Left lung (tissue), 4 donors: ENCODE measurements at regions not wholly inside any gene's neighbourhood (a gene's known extent, or its start where the extent isn't known, plus 50 kb on each side); places are given as distances from the start of the nearest gene placed in this dataset.

Experiments
- ATAC-seq: fragments of 200-7000 bp; cut with Tn5 transposase; one replicate; pipeline ENCODE4 v1.9.1; 2020; ENCODE audit warnings: moderate library complexity
- DNase-seq, 4 donors: peaks; one replicate each; pipeline ENCODE4 v3.0.0-alpha.2; 2013 to 2020
- H3K27ac ChIP-seq, 2 donors: fragments of 200-600 bp; sonication (generic) in 1 of 2; one replicate each; pipeline versions ENCODE4 v1.5.0 to v1.8.0; 2020 to 2021
- H3K27me3 ChIP-seq, 2 donors: fragments of 200-600 bp; sonication (generic) in 1 of 2; one replicate each; pipeline versions ENCODE4 v1.5.0 to v1.8.0; 2020 to 2021
- H3K36me3 ChIP-seq, 2 donors: fragments of 200-600 bp; sonication (generic) in 1 of 2; one replicate each; pipeline versions ENCODE4 v1.5.0 to v1.8.0; 2020 to 2021
- H3K4me1 ChIP-seq, 2 donors: fragments of 200-600 bp; one replicate each; pipeline ENCODE4 v1.8.0; 2021
- H3K4me3 ChIP-seq, 2 donors: fragments of 200-600 bp; sonication (generic) in 1 of 2; one replicate each; pipeline versions ENCODE4 v1.5.0 to v1.8.0; 2020 to 2021; ENCODE audit warnings: mild to moderate bottlenecking in 1 of 2
- H3K9me3 ChIP-seq, 2 donors: fragments of 200-600 bp; sonication (generic) in 1 of 2; one replicate each; pipeline versions ENCODE4 v1.5.0 to v1.8.0; 2020 to 2021
- intact Hi-C, 2 donors: fragments of 100-400 bp; cut with DNase I; formaldehyde crosslinking; loops; one replicate each; pipeline versions ENCODE4 v1.11.2 to v1.14.2; 2022
- TF ChIP-seq, protein P1 (sequence below), 2 donors: fragments of 200-600 bp; sonication (generic) in 1 of 2; IDR thresholded peaks; one replicate each; pipeline versions ENCODE4 v1.5.0 to v1.8.0; 2021; ENCODE audit warnings: antibody characterized with exemption in 2 of 2
- donor health status: DM: no; HTN: yes; CAD: no.
- donor health status: DM: no; HTN: no; CAD: no.

GRCh38 chr12:89236748-89237383 lies 115.4 kb downstream of the DUSP6 start:
- H3K9me3 ChIP-seq = no peaks in the 10 kb centered on the region
- DNase-seq = no peak
- TF ChIP-seq, protein P1, sequence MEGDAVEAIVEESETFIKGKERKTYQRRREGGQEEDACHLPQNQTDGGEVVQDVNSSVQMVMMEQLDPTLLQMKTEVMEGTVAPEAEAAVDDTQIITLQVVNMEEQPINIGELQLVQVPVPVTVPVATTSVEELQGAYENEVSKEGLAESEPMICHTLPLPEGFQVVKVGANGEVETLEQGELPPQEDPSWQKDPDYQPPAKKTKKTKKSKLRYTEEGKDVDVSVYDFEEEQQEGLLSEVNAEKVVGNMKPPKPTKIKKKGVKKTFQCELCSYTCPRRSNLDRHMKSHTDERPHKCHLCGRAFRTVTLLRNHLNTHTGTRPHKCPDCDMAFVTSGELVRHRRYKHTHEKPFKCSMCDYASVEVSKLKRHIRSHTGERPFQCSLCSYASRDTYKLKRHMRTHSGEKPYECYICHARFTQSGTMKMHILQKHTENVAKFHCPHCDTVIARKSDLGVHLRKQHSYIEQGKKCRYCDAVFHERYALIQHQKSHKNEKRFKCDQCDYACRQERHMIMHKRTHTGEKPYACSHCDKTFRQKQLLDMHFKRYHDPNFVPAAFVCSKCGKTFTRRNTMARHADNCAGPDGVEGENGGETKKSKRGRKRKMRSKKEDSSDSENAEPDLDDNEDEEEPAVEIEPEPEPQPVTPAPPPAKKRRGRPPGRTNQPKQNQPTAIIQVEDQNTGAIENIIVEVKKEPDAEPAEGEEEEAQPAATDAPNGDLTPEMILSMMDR (IDR thresholded peaks at IDR 0.05) = no peak
- intact Hi-C loops = no loop called here
- H3K4me1 ChIP-seq = peaks cover 0 to 25% of the 10 kb centered on the region in 2 donors
- peak; percentile 74 for ATAC-seq
- no peaks in the 10 kb centered on the region for H3K36me3 ChIP-seq
- H3K27me3 ChIP-seq = no peaks in the 10 kb centered on the region
- H3K4me3 ChIP-seq = no peak overlapping the region
- peak overlapping the region in 1 of 2 donors; percentile 23 for H3K27ac ChIP-seq

DNA sequence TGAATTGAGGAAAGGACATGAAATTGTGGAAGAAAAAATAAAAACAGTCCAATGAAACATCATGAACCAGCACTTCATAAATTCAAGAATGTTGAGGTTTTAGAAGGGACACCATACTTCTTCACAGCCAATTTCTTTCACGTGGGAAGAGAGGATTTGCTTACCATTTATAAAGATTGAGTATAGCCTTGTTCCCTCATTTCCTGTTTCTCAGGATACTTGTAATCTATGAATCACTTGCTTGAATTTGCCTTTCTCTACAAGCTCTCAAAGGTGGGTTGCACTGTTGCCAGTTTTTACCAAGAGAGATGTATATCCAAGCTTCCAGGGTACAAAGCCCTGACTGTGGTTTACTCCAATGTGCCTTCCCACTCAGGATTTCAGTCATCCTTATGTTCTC lies 116.1 kb downstream of the DUSP6 start:
- intact Hi-C loops = no loop called here
- H3K4me3 ChIP-seq = no peak overlapping the region
- H3K36me3 ChIP-seq = no peaks in the 10 kb centered on the region
- no peaks in the 10 kb centered on the region for H3K9me3 ChIP-seq
- H3K27ac ChIP-seq = peak overlapping the region in 1 of 2 donors; percentile 43
- H3K4me1 ChIP-seq = peaks cover 0 to 25% of the 10 kb centered on the region in 2 donors
- TF ChIP-seq, protein P1 (IDR thresholded peaks at IDR 0.05) = no peak
- peak; percentile 39 for ATAC-seq
- no peak for DNase-seq
- H3K27me3 ChIP-seq = no peaks in the 10 kb centered on the region

- H3K27ac ChIP-seq = peak overlapping the region in 1 of 2 donors; percentile 43
Observed at GRCh38 chr12:89235189-89235993, 116.9 kb downstream of the DUSP6 start.

DNA sequence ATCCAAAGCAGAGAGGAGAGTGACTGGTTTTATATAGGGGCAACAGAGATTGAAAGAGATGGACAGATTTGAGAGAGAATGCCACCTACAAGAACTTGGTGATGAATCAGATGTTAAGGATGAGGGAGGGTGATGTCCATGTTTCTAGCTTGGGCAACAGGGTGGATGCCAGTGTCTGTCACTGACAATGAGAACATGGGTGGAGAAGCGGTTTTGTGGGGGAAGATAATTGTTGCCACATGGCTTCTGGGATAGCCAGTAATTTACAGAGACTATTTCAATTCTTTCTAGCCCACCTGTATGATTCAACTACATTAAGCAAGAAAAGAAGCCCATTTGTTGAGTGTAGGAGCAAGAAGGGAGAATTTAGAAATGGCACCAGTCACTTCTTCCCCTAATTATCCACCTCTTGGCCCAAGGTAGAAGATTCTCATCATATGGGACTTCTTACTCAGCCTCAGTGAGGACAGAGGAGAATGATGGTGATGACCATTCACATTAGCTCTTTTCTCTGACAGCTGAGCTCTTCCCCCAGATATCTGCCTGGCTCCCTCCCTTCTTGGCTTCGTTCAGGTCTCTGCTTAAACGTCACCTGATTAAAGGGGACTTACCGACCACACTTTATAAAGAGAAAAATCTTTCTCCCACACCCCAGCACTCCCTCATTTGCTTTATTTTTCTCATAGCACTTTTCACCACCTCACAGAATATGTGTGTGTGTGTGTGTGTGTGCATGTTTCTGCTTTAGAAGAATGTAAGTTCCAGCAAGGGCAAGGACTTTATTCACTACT lies 117.8 kb downstream of the DUSP6 start:
- intact Hi-C loops = no loop called here
- Histone ChIP-seq H3K4me3 (no peak overlapping the region), H3K36me3 (no peaks in the 10 kb centered on the region), H3K27me3 (no peaks in the 10 kb centered on the region), H3K9me3 (no peaks in the 10 kb centered on the region), H3K4me1 (peaks cover 0 to 27% of the 10 kb centered on the region in 2 donors), H3K27ac (peak overlapping the region in 1 of 2 donors; percentile 43)
- TF ChIP-seq, protein P1 (IDR thresholded peaks at IDR 0.05) = no peak
- no peak for DNase-seq
- ATAC-seq = no peak

More at GRCh38 chr12:89235189-89235993, 116.9 kb downstream of the DUSP6 start:
- H3K27me3 ChIP-seq = no peaks in the 10 kb centered on the region
- H3K4me3 ChIP-seq = no peak overlapping the region
- H3K4me1 ChIP-seq = peaks cover 0 to 29% of the 10 kb centered on the region in 2 donors
- H3K36me3 ChIP-seq = no peaks in the 10 kb centered on the region
- H3K9me3 ChIP-seq = no peaks in the 10 kb centered on the region
- TF ChIP-seq, protein P1 (IDR thresholded peaks at IDR 0.05) = no peak
- no peak for DNase-seq
- intact Hi-C loops = no loop called here
- ATAC-seq = peak; percentile 16
